PFSK-1 (cell line): ENCODE measurements at regions not wholly inside any gene's neighbourhood (a gene's known extent, or its start where the extent isn't known, plus 50 kb on each side); places are given as distances from the start of the nearest gene placed in this dataset.

ENCODE experiments used
- FOXP2 ChIP-seq: optimal IDR thresholded peaks from 2 replicates; pipeline ENCODE3; 2011; ENCODE audit warnings: borderline replicate concordance, control low read depth, inconsistent platforms; ENCODE audit not compliant: insufficient read depth; ENCODE audit errors: extremely low read length, extremely low read depth
- POLR2AphosphoS5 ChIP-seq: IDR thresholded peaks from 2 replicates; pipeline ENCODE4 v1.6.1; 2012; ENCODE audit warnings: low read depth, mild to moderate bottlenecking, control low read depth, low read length, moderate library complexity
- REST ChIP-seq, 2 experiments: IDR thresholded peaks; 2 replicates each; pipeline versions ENCODE4 v1.6.1 to v1.8.0; 2011 to 2012; ENCODE audit warnings: low read depth in 2 of 2, low read length in 2 of 2, control low read depth in 1 of 2, inconsistent platforms in 1 of 2, mild to moderate bottlenecking in 1 of 2, moderate library complexity in 1 of 2; ENCODE audit not compliant: insufficient read depth in 1 of 2
- SIN3A ChIP-seq: IDR thresholded peaks from 2 replicates; pipeline ENCODE4 v1.6.1; 2012; ENCODE audit warnings: mild to moderate bottlenecking, low read length, moderate library complexity, borderline replicate concordance; ENCODE audit not compliant: insufficient read depth
- TAF1 ChIP-seq: IDR thresholded peaks from 2 replicates; pipeline ENCODE4 v1.6.1; 2012; ENCODE audit warnings: low read length, control low read depth, borderline replicate concordance; ENCODE audit not compliant: insufficient read depth

GRCh38 chr3:111253733-111254132, 182.1 kb downstream of the NECTIN3 start:
- TF ChIP-seq TAF1 (no peak), REST (IDR thresholded peaks at IDR 0.05; ENCODE audit: insufficient read depth in 1 of 2, low read depth in 2 of 2, low read length in 2 of 2) (no peak), FOXP2 (no peak), POLR2AphosphoS5 (no peak), SIN3A (no peak)

GRCh38 chr3:111260878-111261277, 189.3 kb downstream of the NECTIN3 start:
- TF ChIP-seq REST (IDR thresholded peaks at IDR 0.05; ENCODE audit: insufficient read depth in 1 of 2, low read depth in 2 of 2, low read length in 2 of 2) (no peak), POLR2AphosphoS5 (no peak), FOXP2 (no peak), SIN3A (no peak), TAF1 (no peak)

GRCh38 chr3:111269777-111270176, 198.2 kb downstream of the NECTIN3 start:
- TF ChIP-seq SIN3A (no peak), TAF1 (no peak), REST (IDR thresholded peaks at IDR 0.05; ENCODE audit: insufficient read depth in 1 of 2, low read depth in 2 of 2, low read length in 2 of 2) (no peak), FOXP2 (no peak)

GRCh38 chr3:111277226-111277625, 205.6 kb downstream of the NECTIN3 start:
- TF ChIP-seq SIN3A (no peak), REST (IDR thresholded peaks at IDR 0.05; ENCODE audit: insufficient read depth in 1 of 2, low read depth in 2 of 2, low read length in 2 of 2) (no peak), POLR2AphosphoS5 (no peak), TAF1 (no peak), FOXP2 (no peak)

- TF ChIP-seq POLR2AphosphoS5 = no peak
- no peak for TF ChIP-seq FOXP2
- TF ChIP-seq SIN3A = no peak
- no peak for TF ChIP-seq REST (IDR thresholded peaks at IDR 0.05; ENCODE audit: insufficient read depth in 1 of 2, low read depth in 2 of 2, low read length in 2 of 2)
- no peak for TF ChIP-seq TAF1
Measured at GRCh38 chr3:111278959-111279358, 207.3 kb downstream of the NECTIN3 start.
